Left hindlimb (tissue), 1 donor: ENCODE measurements at regions not wholly inside any gene's neighbourhood (a gene's known extent, or its start where the extent isn't known, plus 50 kb on each side); places are given as distances from the start of the nearest gene placed in this dataset.

ENCODE experiments used
- DNase-seq: peaks from one replicate; pipeline ENCODE4 v3.0.0-alpha.2; 2018

- DNase-seq = no peak
Measured at GRCh38 chr1:81613803-81614202, 186.9 kb upstream of the ADGRL2 start.

GRCh38 chr1:81607924-81608323 is 192.8 kb upstream of the ADGRL2 start:
- DNase-seq = no peak

- DNase-seq = no peak
Measured at GRCh38 chr1:81607086-81607485, 193.6 kb upstream of the ADGRL2 start.

- DNase-seq = no peak
Measured at GRCh38 chr1:81606656-81607055, 194.1 kb upstream of the ADGRL2 start.

- no peak for DNase-seq
Measured at GRCh38 chr1:81605023-81605422, 195.7 kb upstream of the ADGRL2 start.

GRCh38 chr1:81600878-81601622 is 199.7 kb upstream of the ADGRL2 start:
- DNase-seq = no peak

- DNase-seq = no peak
Measured at GRCh38 chr1:81600363-81600762, 200.4 kb upstream of the ADGRL2 start.

- DNase-seq = no peak
Measured at GRCh38 chr1:81598623-81599022, 202.1 kb upstream of the ADGRL2 start.

- DNase-seq = no peak
Measured at GRCh38 chr1:81597720-81598426, 202.9 kb upstream of the ADGRL2 start.

GRCh38 chr1:81596341-81596740 is 204.4 kb upstream of the ADGRL2 start:
- no peak for DNase-seq

GRCh38 chr1:81594206-81594605 is 206.5 kb upstream of the ADGRL2 start:
- DNase-seq = no peak

GRCh38 chr1:81592233-81592632 is 208.5 kb upstream of the ADGRL2 start:
- DNase-seq = no peak

GRCh38 chr1:81590171-81590570 is 210.6 kb upstream of the ADGRL2 start:
- no peak for DNase-seq

- DNase-seq = no peak
Measured at GRCh38 chr1:81588149-81588548, 212.6 kb upstream of the ADGRL2 start.

- DNase-seq = no peak
Measured at GRCh38 chr1:81587426-81587825, 213.3 kb upstream of the ADGRL2 start.

GRCh38 chr1:81585371-81585770 is 215.4 kb upstream of the ADGRL2 start:
- no peak for DNase-seq

GRCh38 chr1:81584398-81584797 is 216.3 kb upstream of the ADGRL2 start:
- no peak for DNase-seq

GRCh38 chr1:81583878-81584277 is 216.9 kb upstream of the ADGRL2 start:
- DNase-seq = no peak

GRCh38 chr1:81582467-81582986 is 218.2 kb upstream of the ADGRL2 start:
- no peak for DNase-seq

GRCh38 chr1:81578867-81579266 is 221.9 kb upstream of the ADGRL2 start:
- no peak for DNase-seq

GRCh38 chr1:81577004-81577697 is 223.6 kb upstream of the ADGRL2 start:
- no peak for DNase-seq

GRCh38 chr1:81574408-81574807 is 226.3 kb upstream of the ADGRL2 start:
- no peak for DNase-seq

GRCh38 chr1:81573458-81573857 is 227.3 kb upstream of the ADGRL2 start:
- no peak for DNase-seq

GRCh38 chr1:81571946-81572345 is 228.8 kb upstream of the ADGRL2 start:
- no peak for DNase-seq
